Hindlimb muscle (tissue), 1 donor: ENCODE measurements at regions not wholly inside any gene's neighbourhood (a gene's known extent, or its start where the extent isn't known, plus 50 kb on each side); places are given as distances from the start of the nearest gene placed in this dataset.
"Not testable (repeated sequence)": the region's sequence is repeated elsewhere in the genome, so short reads cannot be mapped to it uniquely, and the experiment has no call there.

ENCODE experiments used
- DNase-seq: peaks from one replicate; pipeline ENCODE4 v3.0.0-alpha.2; 2013

DNA sequence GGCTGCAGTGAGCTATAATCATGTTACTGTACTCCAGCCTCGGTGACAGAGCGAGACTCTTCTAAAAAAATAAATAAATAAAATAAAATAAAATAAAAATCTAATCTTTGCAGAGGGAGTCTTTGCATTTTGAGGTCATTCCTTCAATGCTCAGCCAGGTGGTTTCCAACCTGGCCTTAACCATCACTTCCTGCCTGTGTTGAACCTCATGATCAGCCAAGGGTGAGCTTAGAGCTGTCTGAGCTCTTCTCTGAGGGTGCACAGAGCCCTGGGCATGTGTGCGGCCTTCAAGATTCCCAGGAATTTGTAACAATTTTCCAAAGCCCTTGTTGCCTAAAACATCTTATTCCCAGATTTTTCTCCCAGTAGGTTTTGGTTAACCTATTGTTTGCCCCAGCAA lies 94.3 kb downstream of the KCNJ12 start:
- DNase-seq = not testable (repeated sequence)

DNA sequence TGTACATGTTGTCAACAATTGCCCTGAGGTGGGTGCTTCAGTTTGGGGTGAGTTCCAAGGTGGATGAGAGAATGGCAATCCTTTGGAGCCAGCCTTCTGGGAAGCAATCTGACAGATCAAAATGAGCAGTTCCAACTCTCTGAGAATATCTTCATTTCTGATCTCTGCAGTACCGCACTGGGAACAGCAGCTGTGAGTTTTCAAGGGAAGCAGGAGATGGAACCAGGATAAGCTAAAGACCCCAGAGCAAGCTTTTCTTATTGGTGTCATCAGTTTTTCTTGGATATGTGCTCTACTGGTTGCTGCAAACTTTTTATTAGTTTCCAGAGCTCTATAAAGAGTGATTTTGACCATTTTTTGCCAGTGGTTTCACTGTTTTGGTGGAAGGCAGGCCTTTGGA lies 94.7 kb downstream of the KCNJ12 start:
- no peak for DNase-seq

DNA sequence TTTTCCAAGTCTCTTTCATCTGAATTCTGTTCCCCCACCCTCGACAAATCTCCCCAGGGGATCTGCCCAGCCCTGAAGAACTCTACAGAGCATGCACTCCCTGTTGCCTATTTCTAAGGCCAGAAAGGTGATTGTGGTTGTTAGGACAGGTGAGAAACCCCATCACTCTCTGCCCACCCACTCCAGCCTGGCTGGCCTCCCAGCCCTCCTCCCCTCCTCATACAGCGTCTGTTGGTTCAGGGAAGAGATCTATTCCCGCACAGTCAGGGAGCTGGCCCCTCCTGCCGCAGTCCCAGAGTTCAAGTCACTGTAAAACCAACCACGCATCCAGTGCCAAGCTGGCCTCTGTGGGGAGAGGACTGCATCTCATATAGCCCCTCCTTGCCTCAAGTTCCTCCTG lies 98.7 kb downstream of the KCNJ12 start:
- DNase-seq = no peak

DNA sequence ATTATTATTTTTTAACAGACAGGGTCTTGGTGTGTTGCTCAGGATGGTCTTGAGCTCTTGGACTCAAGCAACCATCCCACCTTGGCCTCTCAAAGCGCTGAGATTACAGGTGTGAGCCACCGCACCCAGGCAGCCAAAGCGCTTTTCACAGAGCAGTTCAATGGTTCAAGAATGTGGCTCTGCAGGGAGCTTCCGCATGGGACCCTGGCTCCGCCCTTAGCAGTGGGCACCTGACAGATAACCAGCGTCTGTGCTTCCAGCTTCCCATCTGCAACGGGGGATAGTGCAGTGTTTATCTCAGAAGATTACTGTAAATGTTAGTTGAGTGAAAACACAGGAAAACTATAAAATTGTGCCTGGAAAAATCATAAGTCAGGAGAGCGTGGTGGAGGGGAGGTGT lies 99.4 kb downstream of the KCNJ12 start:
- DNase-seq = no peak

DNA sequence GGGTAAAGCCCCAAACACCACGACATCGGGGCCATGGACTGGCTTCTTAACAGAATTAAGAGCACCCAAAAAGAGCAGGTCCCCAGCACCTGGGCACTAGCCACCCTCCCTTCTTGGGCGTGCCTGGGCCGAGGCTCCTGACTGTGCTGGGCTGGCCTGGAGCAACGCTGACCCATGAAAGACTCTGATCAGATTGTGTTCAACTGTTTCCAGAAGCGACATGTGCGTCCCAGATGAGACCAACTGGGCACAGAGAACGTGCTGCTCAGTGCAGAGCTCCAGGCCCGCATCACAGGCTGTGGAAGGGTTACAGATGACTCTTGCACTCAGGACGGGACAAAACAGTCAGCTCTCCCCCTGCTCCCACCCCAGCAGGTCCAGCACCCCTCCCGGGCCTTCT lies 100.7 kb downstream of the KCNJ12 start:
- no peak for DNase-seq

DNA sequence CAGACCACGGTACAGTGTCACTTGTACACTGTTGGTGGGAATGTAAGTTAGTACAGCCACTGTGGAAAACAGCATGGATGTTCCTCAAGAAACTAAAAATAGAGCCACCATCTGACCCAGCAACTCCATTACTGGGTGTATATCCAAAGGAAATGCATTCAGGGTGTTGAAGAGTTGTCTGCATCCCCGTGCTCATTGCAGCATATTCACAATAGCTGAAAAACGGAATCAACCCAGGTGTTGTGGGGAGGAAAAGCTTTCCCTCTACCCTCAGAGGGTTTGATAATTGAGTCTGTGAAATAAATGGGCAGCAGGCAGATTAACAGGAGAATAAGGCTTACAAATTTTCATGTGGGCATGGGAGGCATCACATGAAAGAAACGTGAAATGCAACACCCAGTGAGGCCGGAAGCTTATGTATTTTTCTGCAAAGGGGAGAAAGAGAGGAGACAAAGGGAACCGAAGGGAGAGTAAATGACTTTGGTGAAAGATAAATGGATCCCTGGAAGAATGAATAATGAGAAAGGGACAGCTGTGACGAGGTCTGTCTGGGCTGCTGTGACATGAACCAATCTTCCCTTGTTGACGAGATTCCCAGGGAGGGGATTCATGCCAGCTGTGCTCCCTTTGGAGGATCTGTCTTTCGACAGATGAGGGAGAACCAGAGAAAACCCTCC lies 106.2 kb downstream of the KCNJ12 start:
- DNase-seq = no peak

DNA sequence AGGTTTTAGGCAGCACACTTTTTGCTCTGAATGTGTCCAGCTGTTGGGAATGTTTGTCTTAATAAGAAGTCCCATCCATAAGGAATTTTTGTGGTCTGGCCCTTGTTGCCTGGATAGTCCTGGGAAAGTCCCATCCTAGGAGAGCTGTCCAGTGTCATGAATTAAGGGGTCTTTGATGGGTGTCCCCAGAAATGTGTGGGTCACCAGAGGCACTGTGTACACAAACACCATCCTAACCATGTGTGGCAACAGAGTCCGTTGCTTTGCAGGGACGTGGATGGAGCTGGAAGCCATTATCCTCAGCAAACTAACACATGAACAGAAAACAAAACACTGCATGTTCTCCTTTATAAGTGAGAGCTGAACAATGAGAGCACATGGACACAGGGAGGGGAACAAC lies 111.9 kb downstream of the KCNJ12 start:
- not testable (repeated sequence) for DNase-seq

DNA sequence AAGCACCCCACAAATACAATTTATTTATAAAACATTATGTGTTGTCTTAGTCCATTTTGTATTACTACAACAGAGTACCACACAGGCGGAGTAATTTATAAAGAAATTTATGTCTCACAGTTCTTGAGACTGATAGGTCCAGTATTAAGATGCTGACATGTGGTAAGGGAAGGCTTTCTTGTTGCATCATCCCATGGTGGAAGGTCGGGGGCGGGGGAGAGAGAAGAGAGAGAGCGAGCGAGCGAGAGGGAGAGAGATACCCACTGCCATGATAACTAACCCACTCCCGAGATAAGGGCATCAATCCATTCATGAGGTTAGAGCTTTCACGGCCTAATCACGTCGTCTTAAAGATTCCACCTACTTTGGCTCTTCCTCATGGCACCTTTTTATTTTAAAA lies 117.8 kb downstream of the KCNJ12 start:
- no peak for DNase-seq

DNA sequence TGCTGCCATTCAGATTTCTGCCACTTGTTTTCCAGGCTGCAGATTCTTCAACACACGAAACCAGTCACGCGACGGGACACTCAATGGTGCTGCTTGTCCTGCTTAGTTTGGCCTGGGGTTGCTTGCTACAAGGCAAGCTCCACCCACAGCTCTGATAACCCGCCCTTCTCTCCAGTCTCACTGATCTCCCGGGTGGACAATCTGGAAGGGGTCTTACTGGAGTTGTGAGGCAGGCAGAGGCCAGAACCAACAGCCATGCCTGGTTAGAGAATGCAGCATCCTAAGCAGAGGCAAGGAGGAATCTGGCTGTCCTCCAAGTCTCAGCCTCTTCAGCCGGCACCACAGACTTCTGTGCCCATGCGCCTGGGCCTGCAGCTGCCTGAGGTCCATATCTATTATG lies 119.1 kb downstream of the KCNJ12 start:
- no peak for DNase-seq

DNA sequence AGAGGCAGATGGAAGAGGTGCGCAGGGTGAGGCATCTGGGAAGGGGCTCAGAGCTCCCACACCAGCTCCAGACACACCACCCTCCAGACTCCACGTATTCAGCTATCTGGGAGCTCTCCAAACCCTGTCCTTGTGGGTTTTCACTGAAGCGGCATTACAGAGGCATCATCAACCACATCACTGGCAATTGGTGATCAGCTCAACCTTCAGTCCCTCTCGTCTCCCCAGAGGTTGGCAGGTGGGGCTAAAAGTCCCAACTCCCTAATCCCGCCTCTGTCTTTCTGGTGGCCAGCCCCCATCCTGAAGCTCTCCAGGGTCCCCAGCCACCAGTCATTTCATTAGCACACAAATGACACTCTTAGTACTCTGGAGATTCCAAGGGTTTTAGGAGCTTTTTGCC lies 123.9 kb downstream of the KCNJ12 start:
- no peak for DNase-seq

DNA sequence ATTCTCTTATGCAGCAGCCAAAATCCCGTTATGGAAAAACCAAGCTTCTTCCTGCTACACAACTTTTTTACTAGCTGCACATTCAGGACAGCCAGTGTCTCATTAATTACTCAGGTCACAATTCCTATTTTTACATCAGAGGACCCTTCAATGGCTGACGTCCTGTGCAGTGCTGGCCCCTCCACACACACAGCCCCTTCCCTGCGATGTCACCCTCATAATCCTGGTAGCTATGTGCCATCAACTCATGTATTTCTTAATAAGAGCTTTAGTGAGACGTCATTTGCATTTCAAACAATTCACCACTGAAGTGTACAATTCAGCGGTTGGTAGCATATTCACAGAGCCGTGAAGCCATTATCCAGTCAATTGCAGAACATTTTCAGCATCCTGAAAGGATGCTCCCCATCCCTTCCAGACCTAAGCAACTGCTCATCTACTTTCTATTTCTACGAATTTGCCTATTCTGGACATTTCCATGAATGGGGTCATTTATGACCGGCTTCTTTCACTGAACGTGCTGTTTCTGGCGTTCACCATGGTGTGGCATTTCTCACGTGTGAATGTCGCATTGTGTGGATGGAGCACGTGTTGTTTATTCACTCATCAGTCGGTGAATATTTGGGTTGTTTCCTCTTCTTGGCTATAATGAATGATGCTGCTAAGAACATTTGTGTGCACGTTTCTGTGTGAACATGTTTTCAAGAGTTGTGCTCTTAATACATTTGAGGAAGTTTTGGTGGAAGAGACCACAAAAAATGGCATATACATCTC lies 126.0 kb downstream of the KCNJ12 start:
- DNase-seq = not testable (repeated sequence)

DNA sequence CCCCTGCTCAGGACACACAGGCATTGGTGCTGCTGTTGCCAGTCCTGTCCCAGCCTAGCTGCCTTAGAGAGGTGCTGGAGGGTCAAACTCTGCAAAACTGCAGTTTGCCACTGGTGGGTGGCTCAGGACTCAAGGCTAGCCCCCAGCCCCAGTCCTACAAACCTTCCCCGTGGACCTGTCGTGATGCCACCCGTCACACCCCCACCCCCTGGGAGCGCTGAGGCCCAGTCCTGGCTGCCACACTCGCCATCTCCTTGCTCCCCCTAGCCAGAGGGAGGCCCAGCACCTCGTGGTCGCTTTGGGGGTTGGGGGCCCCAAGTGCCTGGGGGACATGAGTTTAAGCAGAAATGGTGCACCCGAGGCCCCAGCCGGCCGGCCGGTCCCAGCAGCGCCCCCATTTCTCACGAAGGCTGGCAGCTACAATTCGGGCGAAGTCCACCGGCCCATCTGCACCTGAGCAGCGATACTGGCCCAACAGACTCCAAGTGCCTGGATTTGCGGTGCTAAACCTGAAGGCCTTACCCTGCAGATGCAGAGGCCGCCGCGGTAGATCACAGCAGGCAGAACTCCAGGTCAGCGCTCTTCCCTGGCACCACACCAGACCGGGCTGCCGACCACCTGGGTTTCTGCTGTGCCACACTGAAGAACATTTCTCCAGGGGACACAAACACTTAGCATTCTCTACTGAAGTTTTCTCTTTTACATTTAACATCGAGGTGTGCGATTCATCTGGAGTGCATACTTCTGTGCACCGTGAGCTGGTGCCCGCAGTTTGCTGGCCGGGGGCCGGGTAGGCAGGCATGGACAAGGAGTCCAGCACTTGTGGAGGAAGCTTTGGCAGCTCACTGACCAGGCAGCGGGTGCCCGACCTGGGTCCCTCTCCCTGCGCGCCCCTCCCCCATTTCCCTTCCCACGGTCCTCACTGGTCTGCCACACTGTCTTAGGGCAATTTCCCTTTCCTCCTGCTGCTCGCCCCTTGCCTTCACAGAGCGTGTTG lies 130.0 kb downstream of the KCNJ12 start:
- DNase-seq = no peak

DNA sequence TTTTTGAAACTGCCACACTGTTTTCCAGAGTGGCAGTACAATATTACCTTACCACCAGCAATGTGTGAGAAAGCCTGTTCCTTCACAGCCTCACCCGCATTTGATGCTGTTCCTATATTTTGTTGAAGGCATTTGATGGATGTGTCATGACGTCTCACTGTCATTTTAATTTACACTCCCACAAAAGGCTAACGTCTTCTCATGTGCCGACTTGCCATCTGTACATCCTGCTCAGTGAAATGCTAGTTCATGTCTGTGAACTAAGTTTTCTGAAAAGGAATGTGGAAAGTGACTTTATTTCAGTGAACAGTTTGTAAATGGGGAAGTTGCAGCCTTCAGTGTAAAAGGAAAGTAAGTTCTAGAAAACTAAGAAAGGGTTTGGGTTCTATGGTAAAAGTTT lies 131.6 kb downstream of the KCNJ12 start:
- DNase-seq = not testable (repeated sequence)

DNA sequence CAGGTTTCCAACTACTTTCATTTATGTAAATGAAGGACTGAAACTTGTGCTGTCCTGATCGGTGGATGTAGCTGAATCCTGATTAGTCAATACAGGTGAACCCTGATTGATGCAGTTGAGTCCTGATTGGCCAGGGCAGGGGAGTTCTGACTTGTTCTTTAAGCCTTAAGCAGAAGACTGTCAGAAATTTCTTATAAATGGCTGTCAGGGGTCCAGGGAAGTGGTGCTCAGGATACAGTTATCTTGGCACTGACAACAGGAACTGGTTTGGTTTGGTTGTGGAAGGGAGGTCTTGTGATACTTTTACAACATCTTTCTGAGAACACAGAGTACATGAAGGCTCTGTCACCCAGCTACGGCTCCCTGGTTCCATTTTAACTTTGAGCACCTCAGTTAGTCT lies 132.1 kb downstream of the KCNJ12 start:
- DNase-seq = no peak

DNA sequence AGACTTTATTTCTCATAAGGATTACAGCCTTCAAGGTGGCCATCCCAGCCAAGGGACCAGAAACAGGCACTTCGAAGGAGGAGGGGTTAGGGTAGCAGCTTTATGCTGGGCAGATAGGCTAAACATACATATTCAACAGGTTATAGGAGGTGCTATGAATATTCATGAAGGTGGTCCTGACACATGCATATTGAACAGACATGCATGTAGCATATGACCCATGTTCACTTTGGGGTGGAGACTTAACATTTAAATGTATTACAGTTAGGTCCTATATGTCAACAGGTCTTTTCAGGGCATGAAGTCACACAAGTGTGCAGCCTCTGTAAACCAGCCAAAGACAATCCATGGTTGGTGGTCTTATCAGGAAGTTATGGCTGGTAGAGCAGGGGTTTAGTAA lies 133.2 kb downstream of the KCNJ12 start:
- not testable (repeated sequence) for DNase-seq

DNA sequence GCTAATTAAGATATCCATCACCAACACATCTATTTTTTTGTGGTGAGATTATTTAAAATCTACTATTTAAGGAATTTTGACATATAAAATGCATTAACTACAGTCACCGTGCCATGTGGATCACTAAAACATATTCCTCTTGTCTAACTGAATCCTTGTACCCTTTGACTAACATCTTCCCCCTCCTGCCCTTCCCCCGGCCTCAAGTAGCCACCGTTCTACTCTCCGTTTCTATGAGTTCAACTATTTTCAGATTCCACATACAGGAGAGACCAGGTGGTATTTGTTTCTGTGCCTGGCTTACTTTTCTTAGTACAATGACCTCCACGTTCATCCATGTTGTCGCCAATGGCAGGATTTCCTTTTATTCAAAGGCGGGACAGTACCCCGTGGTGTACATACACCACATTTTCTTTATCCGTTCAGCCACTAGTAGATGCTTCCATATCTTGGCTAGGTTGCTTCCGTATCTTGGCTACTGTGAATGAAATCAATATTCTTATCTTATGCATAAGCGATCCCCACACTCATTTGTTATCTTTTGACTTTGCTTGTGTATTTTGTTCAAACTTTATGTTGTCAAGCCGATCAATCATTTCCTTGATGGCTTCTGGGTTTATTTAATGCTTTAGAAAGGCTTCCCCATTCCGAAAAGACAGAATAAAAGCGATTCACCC lies 134.7 kb downstream of the KCNJ12 start:
- DNase-seq = peak; percentile 17

DNA sequence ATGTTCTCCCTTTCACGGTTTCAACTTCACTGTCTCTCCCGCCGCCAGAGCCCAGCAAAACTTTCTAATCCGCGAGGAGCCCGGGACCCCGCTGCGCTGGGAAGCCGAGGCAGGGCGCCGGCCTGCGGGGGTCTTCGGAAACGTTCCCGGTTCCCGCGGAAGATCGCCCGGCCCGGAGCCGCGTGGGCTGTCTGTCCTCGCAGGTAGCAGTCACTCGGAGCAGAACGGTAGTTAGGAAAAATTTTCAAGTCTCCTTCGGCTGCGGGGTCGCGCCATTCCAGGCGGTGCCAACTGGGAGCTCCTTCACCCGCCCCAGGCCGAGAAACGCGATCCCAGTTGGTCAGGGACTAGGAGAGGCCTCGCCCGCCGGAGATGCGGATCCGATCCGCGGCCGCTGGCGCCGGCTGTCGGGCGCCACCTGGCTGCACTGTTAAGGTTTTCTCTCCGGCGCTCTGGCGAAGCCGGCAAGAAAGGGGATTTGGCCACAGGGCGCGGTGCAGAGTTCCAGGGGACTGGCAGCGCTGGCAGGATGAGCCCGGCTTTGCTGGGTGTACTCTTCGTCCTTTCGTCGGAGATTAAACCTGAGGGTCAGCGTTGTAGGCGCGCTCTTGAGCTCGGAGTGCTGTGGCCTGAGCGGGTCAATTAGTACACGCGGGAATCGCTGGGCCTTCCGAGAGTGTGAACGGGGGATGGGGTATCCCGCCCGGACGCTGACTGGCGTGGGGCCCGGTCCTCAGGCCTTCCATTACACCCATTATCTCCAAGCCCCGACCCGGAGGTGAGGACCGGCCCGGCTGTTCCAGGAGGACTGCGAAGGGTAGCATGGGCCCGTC lies 135.4 kb downstream of the KCNJ12 start:
- peak; percentile 82 for DNase-seq

DNA sequence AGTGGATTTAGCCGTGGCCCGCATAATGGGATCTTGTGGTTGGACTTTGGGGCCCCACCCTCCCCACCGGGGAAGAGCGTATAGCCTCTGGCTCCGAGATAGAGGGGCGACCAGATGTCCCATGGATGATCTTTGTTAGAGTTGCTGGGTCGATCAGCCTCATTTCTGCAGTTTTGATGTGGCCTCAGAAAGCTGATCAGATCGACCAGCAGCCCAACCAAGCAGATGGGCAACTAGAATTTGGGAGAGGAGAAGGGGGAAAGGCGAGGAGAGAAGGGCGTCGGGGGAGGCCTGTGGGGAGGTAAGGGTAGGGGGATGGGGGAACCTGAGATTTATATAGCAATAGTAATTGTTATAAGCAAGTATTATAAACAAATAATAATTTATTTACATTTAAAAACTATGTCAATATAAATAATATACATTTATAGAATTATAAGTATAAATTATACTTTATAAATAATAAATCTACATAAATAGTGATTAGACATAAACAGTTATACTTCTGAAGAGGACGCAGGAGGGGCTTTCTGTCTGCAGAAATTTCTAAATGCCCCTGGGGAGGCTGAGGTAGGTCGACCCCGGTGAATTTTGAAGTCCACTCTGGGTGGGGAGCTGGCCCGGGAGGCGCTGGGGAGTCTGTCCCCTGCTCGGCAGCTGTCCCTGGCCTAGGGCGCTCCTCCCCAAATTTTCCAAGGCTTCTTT lies 136.3 kb downstream of the KCNJ12 start:
- DNase-seq = no peak

DNA sequence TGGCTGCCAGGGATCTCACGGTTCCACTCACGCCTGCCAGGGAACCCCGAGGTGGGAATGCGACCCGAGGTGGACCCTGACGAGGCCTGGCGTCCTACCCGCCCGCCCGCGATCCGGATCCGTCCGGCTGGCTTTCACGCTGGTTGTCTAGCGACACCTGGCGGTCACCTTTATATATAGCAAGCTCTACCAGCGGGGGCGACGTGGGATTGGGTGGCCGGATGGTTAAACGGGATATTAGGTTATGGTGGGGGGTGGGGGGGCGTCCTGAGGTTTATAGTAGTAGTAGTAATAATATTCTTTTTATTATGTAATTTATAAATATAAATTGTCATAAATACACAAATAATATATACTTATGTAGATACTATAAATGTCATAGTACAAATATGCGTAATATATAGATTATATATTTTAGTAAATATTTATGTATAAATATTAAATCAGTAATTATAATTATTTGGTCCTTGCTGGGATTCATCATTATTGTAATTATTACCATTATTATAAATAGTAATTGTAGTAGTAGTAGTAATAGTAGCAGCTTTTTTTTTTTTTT lies 136.9 kb downstream of the KCNJ12 start:
- DNase-seq = peak; percentile 76

DNA sequence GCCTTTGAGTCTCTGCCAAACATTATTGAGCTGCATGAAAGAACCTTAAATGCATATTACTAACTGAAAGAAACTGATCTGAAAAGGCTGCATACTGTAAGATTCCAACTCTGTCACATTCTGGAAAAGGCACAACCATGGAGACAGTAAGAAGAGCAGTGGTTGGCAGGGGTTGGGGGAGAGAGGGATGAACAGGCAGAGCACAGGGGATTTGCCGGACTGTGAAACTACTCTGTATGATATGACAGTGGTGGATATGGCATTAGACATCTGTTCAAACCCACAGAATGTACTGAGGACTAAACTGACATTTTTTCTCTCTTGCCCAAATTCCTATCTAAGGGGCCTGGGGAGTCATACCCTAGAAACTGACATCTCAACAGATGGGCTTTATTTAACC lies 138.4 kb downstream of the KCNJ12 start:
- not testable (repeated sequence) for DNase-seq
